Esophagus squamous epithelium (tissue), 4 donors: ENCODE measurements at regions not wholly inside any gene's neighbourhood (a gene's known extent, or its start where the extent isn't known, plus 50 kb on each side); places are given as distances from the start of the nearest gene placed in this dataset.

ENCODE experiments used
- CTCF ChIP-seq, 6 experiments: fragments of 450-650 bp in 4 of 6; fragments of 200-600 bp in 2 of 6; sonication (generic) in 2 of 6; IDR thresholded peaks; one replicate each; pipeline ENCODE4 v1.5.1; 2016 to 2019; ENCODE audit warnings: antibody characterized with exemption in 6 of 6, mild to moderate bottlenecking in 4 of 6, moderate library complexity in 4 of 6
- POLR2A ChIP-seq, 4 donors: fragments of 450-650 bp; IDR thresholded peaks; one replicate each; pipeline ENCODE4 v1.6.1; 2017; ENCODE audit warnings: antibody characterized with exemption in 4 of 4, mild to moderate bottlenecking in 4 of 4, moderate library complexity in 3 of 4

- TF ChIP-seq CTCF (IDR thresholded peaks at IDR 0.05) = no peak
- no peak for TF ChIP-seq POLR2A (IDR thresholded peaks at IDR 0.05)
Measured at GRCh38 chr7:125530553-125530952, 600.9 kb upstream of the POT1 start.
